Neural cell (in vitro differentiated cells): ENCODE measurements at regions not wholly inside any gene's neighbourhood (a gene's known extent, or its start where the extent isn't known, plus 50 kb on each side); places are given as distances from the start of the nearest gene placed in this dataset.

Source experiments
- H2AFZ ChIP-seq: fragments of 200-600, 300-800 bp; sonication (generic), shearing (Covaris generic); 2 replicates; pipeline ENCODE4 v1.6.0; 2014; ENCODE audit warnings: low read depth, mild to moderate bottlenecking, antibody characterized with exemption, low read length, moderate library complexity
- H3F3A ChIP-seq: fragments of 200-600 bp; shearing (Covaris generic); 2 replicates; pipeline ENCODE4 v1.6.1; 2016; ENCODE audit warnings: mild to moderate bottlenecking, moderate library complexity, mixed read lengths, antibody characterized with exemption, low read length; ENCODE audit not compliant: insufficient read depth, poor library complexity, severe bottlenecking
- H3K27ac ChIP-seq: fragments of 200-600, 300-800 bp; sonication (generic), shearing (Covaris generic); 2 replicates; pipeline ENCODE4 v1.5.1; 2014; ENCODE audit warnings: mild to moderate bottlenecking, low read length, moderate library complexity
- H3K27me3 ChIP-seq: fragments of 300-800, 200-600 bp; sonication (generic), shearing (Covaris generic); 2 replicates; pipeline ENCODE4 v1.6.0; 2014; ENCODE audit warnings: mild to moderate bottlenecking, low read depth, low read length, moderate library complexity; ENCODE audit not compliant: insufficient read depth
- H3K36me3 ChIP-seq: fragments of 300-800, 200-600 bp; sonication (generic), shearing (Covaris generic); 2 replicates; pipeline ENCODE4 v1.5.1; 2014; ENCODE audit warnings: mild to moderate bottlenecking, antibody characterized with exemption, low read length, moderate library complexity; ENCODE audit not compliant: insufficient read depth
- H3K4me2 ChIP-seq: fragments of 300-800, 200-600 bp; sonication (generic), shearing (Covaris generic); 2 replicates; pipeline ENCODE4 v1.6.0; 2014; ENCODE audit warnings: mild to moderate bottlenecking, low read length
- H3K4me3 ChIP-seq: fragments of 300-800, 200-600 bp; sonication (generic), shearing (Covaris generic); 2 replicates; pipeline ENCODE4 v1.5.1; 2014; ENCODE audit warnings: mild to moderate bottlenecking, low read length, moderate library complexity
- H3K79me2 ChIP-seq: fragments of 200-600 bp; shearing (Covaris generic); replicated peaks from 2 replicates; pipeline ENCODE4 v1.6.0; 2014; ENCODE audit warnings: mild to moderate bottlenecking, low read length, moderate library complexity; ENCODE audit not compliant: insufficient read depth
- H3K9ac ChIP-seq: fragments of 300-800, 200-600 bp; sonication (generic), shearing (Covaris generic); 2 replicates; pipeline ENCODE4 v1.6.1; 2016; ENCODE audit warnings: mild to moderate bottlenecking, low read length, mixed read lengths
- H3K9me2 ChIP-seq: fragments of 200-600 bp; shearing (Covaris generic); 2 replicates; pipeline ENCODE4 v1.6.1; 2016; ENCODE audit warnings: mild to moderate bottlenecking, low read length, mixed read lengths; ENCODE audit not compliant: insufficient read depth
- H3K9me3 ChIP-seq: fragments of 200-600, 300-800 bp; sonication (generic), shearing (Covaris generic); 2 replicates; pipeline ENCODE4 v1.6.1; 2016; ENCODE audit warnings: mild to moderate bottlenecking, mixed run types, low read length, moderate library complexity, mixed read lengths
- H4K20me1 ChIP-seq: fragments of 200-600 bp; shearing (Covaris generic); 2 replicates; pipeline ENCODE4 v1.6.1; 2016; ENCODE audit warnings: mild to moderate bottlenecking, mixed run types; ENCODE audit not compliant: insufficient read depth
- CTCF ChIP-seq: fragments of 450-650 bp; IDR thresholded peaks from 2 replicates; pipeline ENCODE4 v1.5.1; 2014; ENCODE audit warnings: antibody characterized with exemption, mild to moderate bottlenecking, moderate library complexity; ENCODE audit not compliant: poor library complexity, severe bottlenecking
- EP300 ChIP-seq: fragments of 450-650 bp; conservative IDR thresholded peaks from 2 replicates; pipeline ENCODE4 v1.6.1; 2014; ENCODE audit warnings: antibody characterized with exemption, mild to moderate bottlenecking, moderate library complexity; ENCODE audit not compliant: poor library complexity, severe bottlenecking
- EZH2 ChIP-seq: fragments of 200-600, 300-800 bp; shearing (Covaris generic), sonication (generic); IDR thresholded peaks from 2 replicates; pipeline ENCODE4 v1.6.1; 2014; ENCODE audit warnings: antibody characterized with exemption, low read length, borderline replicate concordance, mild to moderate bottlenecking; ENCODE audit not compliant: insufficient read depth, poor library complexity, severe bottlenecking
- MXI1 ChIP-seq: fragments of 450-650 bp; conservative IDR thresholded peaks from 2 replicates; pipeline ENCODE4 v1.6.1; 2014; ENCODE audit warnings: antibody characterized with exemption, mild to moderate bottlenecking; ENCODE audit not compliant: poor library complexity, severe bottlenecking
- POLR2AphosphoS5 ChIP-seq: IDR thresholded peaks from 2 replicates; pipeline ENCODE4 v1.6.1; 2012
- RAD21 ChIP-seq: fragments of 450-650 bp; conservative IDR thresholded peaks from 2 replicates; pipeline ENCODE4 v1.6.1; 2014; ENCODE audit warnings: antibody characterized with exemption, mild to moderate bottlenecking, moderate library complexity
- REST ChIP-seq: IDR thresholded peaks from 2 replicates; pipeline ENCODE4 v1.6.1; 2012; ENCODE audit warnings: borderline replicate concordance
- SMC3 ChIP-seq: fragments of 450-650 bp; conservative IDR thresholded peaks from 2 replicates; pipeline ENCODE4 v1.6.1; 2014; ENCODE audit warnings: antibody characterized with exemption, mild to moderate bottlenecking, moderate library complexity; ENCODE audit not compliant: poor library complexity
- TAF1 ChIP-seq: IDR thresholded peaks from 2 replicates; pipeline ENCODE4 v1.6.1; 2012; ENCODE audit warnings: low read depth

- no peak overlapping the region for H3K4me3 ChIP-seq
- no peaks in the 10 kb centered on the region for H3K36me3 ChIP-seq
- H3K27ac ChIP-seq: no peak overlapping the region
- H3F3A ChIP-seq: no peaks in the 10 kb centered on the region
- H3K79me2 ChIP-seq: no peaks in the 10 kb centered on the region
- no peaks in the 10 kb centered on the region for H3K9me2 ChIP-seq
- no peaks in the 10 kb centered on the region for H4K20me1 ChIP-seq
- no peak overlapping the region for H3K4me2 ChIP-seq
- H3K27me3 ChIP-seq: no peaks in the 10 kb centered on the region
- H3K9ac ChIP-seq: no peak overlapping the region
- H2AFZ ChIP-seq: no peak overlapping the region
- no peaks in the 10 kb centered on the region for H3K9me3 ChIP-seq
- TF ChIP-seq POLR2AphosphoS5: no peak
- no peak for TF ChIP-seq REST
- no peak for TF ChIP-seq CTCF
- TF ChIP-seq EP300: no peak
- no peak for TF ChIP-seq MXI1
- no peak for TF ChIP-seq EZH2
- no peak for TF ChIP-seq TAF1
Observed at GRCh38 chr1:22329148-22329515, 122.5 kb upstream of the ZBTB40 start.

GRCh38 chr1:22330092-22330759 is 121.4 kb upstream of the ZBTB40 start:
- Histone ChIP-seq H3K9ac (no peak overlapping the region), H3K4me3 (no peak overlapping the region), H3K9me2 (no peaks in the 10 kb centered on the region), H3K79me2 (no peaks in the 10 kb centered on the region), H3F3A (no peaks in the 10 kb centered on the region), H3K4me2 (no peak overlapping the region), H3K9me3 (no peaks in the 10 kb centered on the region), H3K36me3 (no peaks in the 10 kb centered on the region), H3K27me3 (no peaks in the 10 kb centered on the region), H3K27ac (no peak overlapping the region), H4K20me1 (no peaks in the 10 kb centered on the region), H2AFZ (no peak overlapping the region)
- TF ChIP-seq RAD21 (no peak), EP300 (no peak), EZH2 (no peak), POLR2AphosphoS5 (no peak), TAF1 (no peak), MXI1 (no peak), SMC3 (no peak), REST (no peak), CTCF (no peak)
